HepG2 (cell line): ENCODE measurements at regions not wholly inside any gene's neighbourhood (a gene's known extent, or its start where the extent isn't known, plus 50 kb on each side); places are given as distances from the start of the nearest gene placed in this dataset.

ENCODE experiments used
- ATAC-seq: fragments of 200-7000 bp; cut with Tn5 transposase; 3 replicates; pipeline ENCODE4 v1.9.1; 2020; ENCODE audit warnings: mild to moderate bottlenecking, moderate library complexity
- BruUV-seq: library from RNA; stranded (reverse); fragments of 400-500 nt; replicated peaks from 2 replicates; lab custom pipeline; 2021; lab: Mats Ljungman, UMichigan
- CTCF ChIA-PET: fragments of 300-600 bp; formaldehyde crosslinking; extraction: SDS; loops from one replicate; lab custom pipeline; 2021; ENCODE audit warnings: low total read pairs, inconsistent platforms, low intra/inter-chr PET ratio; lab: Yijun Ruan, JAX
- POLR2A ChIA-PET: fragments of 350-600 bp; sonication (Branson Sonifier 250); formaldehyde crosslinking; loops from one replicate; lab custom pipeline; 2020; ENCODE audit warnings: antibody characterized with exemption, inconsistent platforms; lab: Yijun Ruan, JAX
- DNase-seq: peaks from one replicate; pipeline ENCODE4 v3.0.0-alpha.2; 2015; ENCODE audit warnings: low spot score
- FAIRE-seq: peaks from 3 replicates; lab custom pipeline; 2011; peaks lifted over from hg19 to GRCh38; lab: Jason Lieb, UNC
- H2AFZ ChIP-seq: one replicate; pipeline ENCODE4 v1.6.1; 2011; ENCODE audit warnings: low read length, inconsistent platforms
- H3K27ac ChIP-seq: fragments of 300-600 bp; 3 replicates; pipeline ENCODE4 v1.8.0; 2011; ENCODE audit warnings: mixed run types, mild to moderate bottlenecking, mixed read lengths, low read length, inconsistent platforms; ENCODE audit not compliant: insufficient read depth; ENCODE audit errors: extremely low read length
- H3K27me3 ChIP-seq, 2 experiments: fragments of 200-600 bp in 1 of 2; 2 replicates in 1 of 2; 3 replicates in 1 of 2; pipeline versions ENCODE4 v1.6.0 to v1.8.0; 2011; ENCODE audit warnings: low read length in 2 of 2, mild to moderate bottlenecking in 2 of 2, moderate library complexity in 2 of 2, inconsistent platforms in 1 of 2; ENCODE audit not compliant: insufficient read depth in 2 of 2, control insufficient read depth in 1 of 2
- H3K36me3 ChIP-seq, 2 experiments: fragments of 200-600 bp in 1 of 2; replicated peaks in 1 of 2; 2 replicates in 1 of 2; 3 replicates in 1 of 2; pipeline versions ENCODE4 v1.5.1 to v1.8.0; 2011; ENCODE audit warnings: low read length in 2 of 2, inconsistent platforms in 1 of 2; ENCODE audit not compliant: insufficient read depth in 2 of 2, control insufficient read depth in 1 of 2
- H3K4me1 ChIP-seq: 2 replicates; pipeline ENCODE4 v1.5.1; 2012; ENCODE audit warnings: low read length, inconsistent platforms; ENCODE audit not compliant: insufficient read depth
- H3K4me2 ChIP-seq: 2 replicates; pipeline ENCODE4 v1.6.0; 2011; ENCODE audit warnings: low read depth, low read length, inconsistent platforms
- H3K4me3 ChIP-seq, 3 experiments: fragments of 200-600 bp in 1 of 3; sonication (generic), shearing (Covaris generic) in 1 of 3; replicated peaks in 1 of 3; 2 replicates each; pipeline ENCODE4 v1.5.1; 2011 to 2016; ENCODE audit warnings: low read length in 3 of 3, inconsistent platforms in 2 of 3, low read depth in 2 of 3, mild to moderate bottlenecking in 2 of 3, control low read depth in 1 of 3, mixed read lengths in 1 of 3; ENCODE audit not compliant: insufficient read depth in 1 of 3
- H3K79me2 ChIP-seq: one replicate; pipeline ENCODE4 v1.6.1; 2011; ENCODE audit warnings: low read length, inconsistent platforms; ENCODE audit not compliant: insufficient read depth
- H3K9ac ChIP-seq: 2 replicates; pipeline ENCODE4 v1.6.0; 2011; ENCODE audit warnings: mild to moderate bottlenecking, low read depth, low read length, inconsistent platforms; ENCODE audit not compliant: insufficient read depth
- H3K9me3 ChIP-seq: 2 replicates; pipeline ENCODE4 v1.5.1; 2012; ENCODE audit warnings: mild to moderate bottlenecking, low read length
- H4K20me1 ChIP-seq: 2 replicates; pipeline ENCODE4 v1.6.0; 2011; ENCODE audit warnings: inconsistent platforms, mild to moderate bottlenecking, low read length, moderate library complexity; ENCODE audit not compliant: insufficient read depth
- FUBP1 ChIP-seq: sonication (generic); formaldehyde crosslinking; IDR thresholded peaks from 2 replicates; pipeline ENCODE4 v1.5.1; 2020; ENCODE audit warnings: missing genetic modification reagents, mild to moderate bottlenecking, borderline replicate concordance
- GLMP ChIP-seq: sonication (generic); formaldehyde crosslinking; IDR thresholded peaks from 2 replicates; pipeline ENCODE4 v1.9.0; 2021; ENCODE audit warnings: missing genetic modification reagents, mild to moderate bottlenecking, borderline replicate concordance
- KLF6 ChIP-seq: IDR thresholded peaks from 2 replicates; pipeline ENCODE4 v1.8.0; 2016; ENCODE audit warnings: missing biosample characterization, missing genetic modification reagents
- NAIF1 ChIP-seq: sonication (generic); formaldehyde crosslinking; IDR thresholded peaks from 2 replicates; pipeline ENCODE4 v1.5.0; 2020; ENCODE audit warnings: mild to moderate bottlenecking, missing genetic modification reagents, borderline replicate concordance
- NFAT5 ChIP-seq: sonication (generic); formaldehyde crosslinking; IDR thresholded peaks from 2 replicates; pipeline ENCODE4 v1.4.0; 2020; ENCODE audit warnings: missing genetic modification reagents
- PHF21A ChIP-seq: sonication (generic); formaldehyde crosslinking; IDR thresholded peaks from 2 replicates; pipeline ENCODE4 v1.5.0; 2020; ENCODE audit warnings: mild to moderate bottlenecking, missing genetic modification reagents
- REPIN1 ChIP-seq: sonication (generic); formaldehyde crosslinking; IDR thresholded peaks from 2 replicates; pipeline ENCODE4 v1.8.0; 2022; ENCODE audit warnings: missing genetic modification reagents, low read depth, mild to moderate bottlenecking, borderline replicate concordance
- RNF2 ChIP-seq: fragments of 450-650 bp; conservative IDR thresholded peaks from 2 replicates; pipeline ENCODE4 v1.6.1; 2016; ENCODE audit warnings: low read depth
- TOE1 ChIP-seq: sonication (generic); formaldehyde crosslinking; IDR thresholded peaks from 2 replicates; pipeline ENCODE4 v1.4.0; 2020; ENCODE audit warnings: mild to moderate bottlenecking, missing genetic modification reagents
- YEATS2 ChIP-seq: sonication (generic); formaldehyde crosslinking; IDR thresholded peaks from 2 replicates; pipeline ENCODE4 v1.4.0; 2020; ENCODE audit warnings: missing genetic modification reagents, borderline replicate concordance
- ZHX1 ChIP-seq: sonication (generic); formaldehyde crosslinking; IDR thresholded peaks from 2 replicates; pipeline ENCODE4 v1.8.1; 2022; ENCODE audit warnings: low read depth, mild to moderate bottlenecking, missing genetic modification reagents
- ZNF331 ChIP-seq: sonication (generic); formaldehyde crosslinking; IDR thresholded peaks from 2 replicates; pipeline ENCODE4 v1.4.0; 2020; ENCODE audit warnings: missing genetic modification reagents
- ZNF580 ChIP-seq: IDR thresholded peaks from 2 replicates; pipeline ENCODE4 v1.6.1; 2016; ENCODE audit warnings: low read depth, borderline replicate concordance
- WGBS: methylation state at CpG from one replicate; pipeline ENCODE4 v1.1.6; 2017; ENCODE audit warnings: low lambda C conversion rate; 5-methylcytosine and 5-hydroxymethylcytosine counted together
- in situ Hi-C: cut with HindIII; loops from 2 replicates; pipeline ENCODE4 v1.10.0; 2017; ENCODE audit warnings: low pct_unique_long_range_greater_than_20kb; ENCODE audit not compliant: extremely low pct_ligation_motif_present
- intact Hi-C: fragments of 100-400 bp; cut with micrococcal nuclease; formaldehyde crosslinking; loops from one replicate; pipeline ENCODE4 v1.10.0; 2022; ENCODE audit not compliant: unreplicated experiment

- intact Hi-C loops = no loop called here
- no peaks in the 10 kb centered on the region for H3K79me2 ChIP-seq
- ATAC-seq = no peak
Measured at GRCh38 chr7:35512716-35513115, 182.2 kb downstream of the HERPUD2 start.

More at GRCh38 chr7:35512716-35513115, 182.2 kb downstream of the HERPUD2 start:
- Histone ChIP-seq H3K9me3 (no peaks in the 10 kb centered on the region), H4K20me1 (no peaks in the 10 kb centered on the region), H3K36me3 (no peaks in the 10 kb centered on the region), H3K4me3 (no peak overlapping the region), H3K27ac (no peak overlapping the region), H3K4me2 (no peak overlapping the region), H3K27me3 (0 out of 5 replicates have a peak, but pooled peaks cover 0 to 3% of the 10 kb centered on the region in 2 experiments), H3K4me1 (no peaks in the 10 kb centered on the region), H2AFZ (no peak overlapping the region), H3K9ac (no peak overlapping the region)
- FAIRE-seq (no peak), DNase-seq (no peak)
- 0% methylated on average over 5 of the region's 5 CpGs for WGBS
- in situ Hi-C loops = no loop called here
- ChIA-PET POLR2A (no interaction called here), CTCF (no interaction called here)
- no peak for TF ChIP-seq NFAT5 (CRISPR knock-in tag)
- TF ChIP-seq GLMP (CRISPR knock-in tag) = no peak
- TF ChIP-seq ZNF580 = no peak
- TF ChIP-seq PHF21A (CRISPR knock-in tag) = no peak
- TF ChIP-seq NAIF1 (CRISPR knock-in tag) = no peak
- no peak for TF ChIP-seq REPIN1 (CRISPR knock-in tag)
- no peak for TF ChIP-seq KLF6 (CRISPR knock-in tag)
- TF ChIP-seq FUBP1 = no peak
- TF ChIP-seq ZHX1 (CRISPR knock-in tag) = no peak
- TF ChIP-seq ZNF331 (CRISPR knock-in tag) = no peak
- TF ChIP-seq YEATS2 = no peak
- no peak for TF ChIP-seq TOE1 (CRISPR knock-in tag)
- TF ChIP-seq RNF2 = no peak
- no TSS peak for BruUV-seq
